GM12878 (cell line): ENCODE measurements at regions not wholly inside any gene's neighbourhood (a gene's known extent, or its start where the extent isn't known, plus 50 kb on each side); places are given as distances from the start of the nearest gene placed in this dataset.

ENCODE experiments used
- BHLHE40 ChIP-seq, 2 experiments: fragments of 450-650 bp in 1 of 2; IDR thresholded peaks; 2 replicates each; pipeline ENCODE4 v1.6.1; 2011 to 2017; ENCODE audit warnings: low read depth in 2 of 2, borderline replicate concordance in 1 of 2, improper control_type of control experiment in 1 of 2, low read length in 1 of 2, mild to moderate bottlenecking in 1 of 2
- CTCF ChIP-seq, 3 experiments: IDR thresholded peaks in 2 of 3; conservative IDR thresholded peaks in 1 of 3; 2 replicates each; pipeline ENCODE4 v1.5.1; 2011; ENCODE audit warnings: low read depth in 3 of 3, low read length in 3 of 3, mild to moderate bottlenecking in 3 of 3, control low read depth in 2 of 3, moderate library complexity in 2 of 3, inconsistent platforms in 1 of 3, mixed read lengths in 1 of 3; ENCODE audit not compliant: control insufficient read depth in 2 of 3, insufficient read depth in 1 of 3; ENCODE audit errors: extremely low read depth in 1 of 3
- MAX ChIP-seq: IDR thresholded peaks from 2 replicates; pipeline ENCODE4 v1.6.1; 2012; ENCODE audit warnings: low read depth, low read length, improper control_type of control experiment
- SMAD5 ChIP-seq: IDR thresholded peaks from 2 replicates; pipeline ENCODE4 v1.6.1; 2016; ENCODE audit warnings: antibody characterized with exemption, low read depth

GRCh38 chr1:95496773-95497172, 262.8 kb downstream of the RWDD3 start:
- no peak for TF ChIP-seq BHLHE40 (IDR thresholded peaks at IDR 0.05; ENCODE audit: borderline replicate concordance in 1 of 2, low read depth in 2 of 2, low read length in 1 of 2)
- no peak for TF ChIP-seq SMAD5
- TF ChIP-seq MAX = no peak
- no peak for TF ChIP-seq CTCF (IDR thresholded peaks at IDR 0.05 in 2 of 3, conservative IDR thresholded peaks at IDR 0.05 in 1 of 3; ENCODE audit: control insufficient read depth in 2 of 3, extremely low read depth in 1 of 3, insufficient read depth in 1 of 3, low read depth in 3 of 3, low read length in 3 of 3)
